Muscle layer of duodenum (tissue), 2 donors: ENCODE measurements at regions not wholly inside any gene's neighbourhood (a gene's known extent, or its start where the extent isn't known, plus 50 kb on each side); places are given as distances from the start of the nearest gene placed in this dataset.

Experiments used
- H3K27ac ChIP-seq: one replicate; pipeline ENCODE4 v1.7.0; 2013; ENCODE audit warnings: mild to moderate bottlenecking, low read length
- H3K27me3 ChIP-seq: one replicate; pipeline ENCODE4 v1.7.0; 2013; ENCODE audit warnings: low read depth, mild to moderate bottlenecking, control low read depth, low read length
- H3K36me3 ChIP-seq, 2 donors: one replicate each; pipeline ENCODE4 v1.7.0; 2013; ENCODE audit warnings: low read length in 2 of 2, control low read depth in 1 of 2, mild to moderate bottlenecking in 1 of 2; ENCODE audit not compliant: insufficient read depth in 2 of 2, control insufficient read depth in 1 of 2
- H3K4me1 ChIP-seq, 2 donors: one replicate each; pipeline ENCODE4 v1.7.0; 2013; ENCODE audit warnings: low read length in 2 of 2, mild to moderate bottlenecking in 2 of 2, control low read depth in 1 of 2, moderate library complexity in 1 of 2; ENCODE audit not compliant: insufficient read depth in 2 of 2, control insufficient read depth in 1 of 2
- H3K4me3 ChIP-seq, 2 donors: one replicate each; pipeline ENCODE4 v1.7.0; 2013; ENCODE audit warnings: low read length in 2 of 2, low read depth in 1 of 2, mild to moderate bottlenecking in 1 of 2
- H3K9me3 ChIP-seq, 2 donors: one replicate each; pipeline ENCODE4 v1.7.0; 2013; ENCODE audit warnings: low read length in 2 of 2, control low read depth in 1 of 2, mild to moderate bottlenecking in 1 of 2; ENCODE audit not compliant: control insufficient read depth in 1 of 2
- donor health status: healthy.

GRCh38 chr1:234944439-234945344 lies 183.9 kb downstream of the TOMM20 start:
- no peaks in the 10 kb centered on the region for H3K36me3 ChIP-seq
- H3K4me3 ChIP-seq, result no peak overlapping the region
- no peaks in the 10 kb centered on the region for H3K27me3 ChIP-seq
- H3K27ac ChIP-seq, result no peak overlapping the region
- peaks cover 0 to 3% of the 10 kb centered on the region in 2 donors for H3K9me3 ChIP-seq
- no peaks in the 10 kb centered on the region for H3K4me1 ChIP-seq

GRCh38 chr1:234943836-234944402 lies 184.7 kb downstream of the TOMM20 start:
- H3K27me3 ChIP-seq, result no peaks in the 10 kb centered on the region
- no peak overlapping the region for H3K4me3 ChIP-seq
- H3K36me3 ChIP-seq, result no peaks in the 10 kb centered on the region
- H3K9me3 ChIP-seq, result no peaks in the 10 kb centered on the region
- no peak overlapping the region for H3K27ac ChIP-seq
- no peaks in the 10 kb centered on the region for H3K4me1 ChIP-seq

- Histone ChIP-seq H3K27ac (no peak overlapping the region), H3K27me3 (no peaks in the 10 kb centered on the region), H3K4me1 (no peaks in the 10 kb centered on the region), H3K4me3 (no peak overlapping the region), H3K36me3 (no peaks in the 10 kb centered on the region), H3K9me3 (no peaks in the 10 kb centered on the region)
Measured at GRCh38 chr1:234942879-234943506, 185.6 kb downstream of the TOMM20 start.

GRCh38 chr1:234942012-234942332 lies 186.7 kb downstream of the TOMM20 start:
- no peaks in the 10 kb centered on the region for H3K36me3 ChIP-seq
- no peak overlapping the region for H3K4me3 ChIP-seq
- no peaks in the 10 kb centered on the region for H3K9me3 ChIP-seq
- no peaks in the 10 kb centered on the region for H3K27me3 ChIP-seq
- H3K4me1 ChIP-seq, result no peaks in the 10 kb centered on the region
- H3K27ac ChIP-seq, result no peak overlapping the region

GRCh38 chr1:234941321-234942011 lies 187.2 kb downstream of the TOMM20 start:
- Histone ChIP-seq H3K4me1 (no peaks in the 10 kb centered on the region), H3K4me3 (no peak overlapping the region), H3K27me3 (no peaks in the 10 kb centered on the region), H3K36me3 (no peaks in the 10 kb centered on the region), H3K27ac (no peak overlapping the region), H3K9me3 (no peaks in the 10 kb centered on the region)

GRCh38 chr1:234940841-234941240 lies 187.8 kb downstream of the TOMM20 start:
- H3K27ac ChIP-seq, result no peak overlapping the region
- no peaks in the 10 kb centered on the region for H3K9me3 ChIP-seq
- H3K27me3 ChIP-seq, result no peaks in the 10 kb centered on the region
- H3K36me3 ChIP-seq, result no peaks in the 10 kb centered on the region
- no peak overlapping the region for H3K4me3 ChIP-seq
- no peaks in the 10 kb centered on the region for H3K4me1 ChIP-seq

GRCh38 chr1:234938924-234939323 lies 189.7 kb downstream of the TOMM20 start:
- no peaks in the 10 kb centered on the region for H3K9me3 ChIP-seq
- H3K4me3 ChIP-seq, result no peak overlapping the region
- H3K27ac ChIP-seq, result no peak overlapping the region
- no peaks in the 10 kb centered on the region for H3K27me3 ChIP-seq
- no peaks in the 10 kb centered on the region for H3K4me1 ChIP-seq
- no peaks in the 10 kb centered on the region for H3K36me3 ChIP-seq

GRCh38 chr1:234938135-234938534 lies 190.5 kb downstream of the TOMM20 start:
- Histone ChIP-seq H3K36me3 (no peaks in the 10 kb centered on the region), H3K4me1 (peaks cover 0 to 5% of the 10 kb centered on the region in 2 donors), H3K4me3 (no peak overlapping the region), H3K27ac (no peak overlapping the region), H3K27me3 (no peaks in the 10 kb centered on the region), H3K9me3 (no peaks in the 10 kb centered on the region)

GRCh38 chr1:234936612-234937389 lies 191.8 kb downstream of the TOMM20 start:
- peaks cover 0 to 10% of the 10 kb centered on the region in 2 donors for H3K4me1 ChIP-seq
- no peak overlapping the region for H3K27ac ChIP-seq
- no peaks in the 10 kb centered on the region for H3K9me3 ChIP-seq
- H3K36me3 ChIP-seq, result no peaks in the 10 kb centered on the region
- H3K27me3 ChIP-seq, result no peaks in the 10 kb centered on the region
- H3K4me3 ChIP-seq, result no peak overlapping the region

- Histone ChIP-seq H3K27ac (no peak overlapping the region), H3K27me3 (no peaks in the 10 kb centered on the region), H3K4me3 (no peak overlapping the region), H3K36me3 (no peaks in the 10 kb centered on the region), H3K4me1 (peaks cover 0 to 10% of the 10 kb centered on the region in 2 donors), H3K9me3 (no peaks in the 10 kb centered on the region)
Measured at GRCh38 chr1:234934611-234935033, 194.0 kb downstream of the TOMM20 start.
